GM12878 (cell line): ENCODE measurements at regions not wholly inside any gene's neighbourhood (a gene's known extent, or its start where the extent isn't known, plus 50 kb on each side); places are given as distances from the start of the nearest gene placed in this dataset.

Experiments
- ATAC-seq: fragments of 200-7000 bp; cut with Tn5 transposase; 3 replicates; pipeline ENCODE4 v1.9.1; 2020; ENCODE audit warnings: mild to moderate bottlenecking, moderate library complexity
- BruUV-seq: library from RNA; stranded (reverse); fragments of 400-500 nt; replicated peaks from 2 replicates; lab custom pipeline; 2021; lab: Mats Ljungman, UMichigan
- CTCF ChIA-PET: fragments of 300-600 bp; sonication (Branson Sonifier 250); formaldehyde crosslinking; extraction: SDS; loops from one replicate; lab custom pipeline; 2021; ENCODE audit warnings: inconsistent platforms; lab: Yijun Ruan, JAX
- POLR2A ChIA-PET: fragments of 350-600 bp; formaldehyde crosslinking; extraction: SDS; loops from one replicate; lab custom pipeline; 2021; ENCODE audit warnings: inconsistent platforms; lab: Charles Lee
- RAD21 ChIA-PET: fragments of 300-600 bp; sonication (Branson Sonifier 250); formaldehyde crosslinking; loops from one replicate; lab custom pipeline; 2023; ENCODE audit warnings: antibody characterized with exemption; ENCODE audit not compliant: unreplicated experiment; lab: Charles Lee
- SMC1A ChIA-PET: fragments of 300-600 bp; sonication (Branson Sonifier 250); formaldehyde crosslinking; loops from one replicate; lab custom pipeline; 2023; ENCODE audit not compliant: unreplicated experiment, uncharacterized antibody; lab: Charles Lee
- DNase-seq: peaks from one replicate; pipeline ENCODE4 v3.0.0-alpha.2; 2011; ENCODE audit warnings: low read depth, low spot score
- FAIRE-seq: peaks from 3 replicates; lab custom pipeline; 2011; peaks lifted over from hg19 to GRCh38; lab: Jason Lieb, UNC
- H2AFZ ChIP-seq: 2 replicates; pipeline ENCODE4 v1.6.0; 2011; ENCODE audit warnings: low read depth, low read length, control low read depth; ENCODE audit not compliant: control insufficient read depth
- H3K27ac ChIP-seq: 2 replicates; pipeline ENCODE4 v1.5.1; 2011; ENCODE audit warnings: control low read depth; ENCODE audit not compliant: control insufficient read depth, insufficient read depth
- H3K27me3 ChIP-seq, 2 experiments: replicated peaks in 1 of 2; 2 replicates each; pipeline versions ENCODE4 v1.6.0 to v1.6.1; 2011; ENCODE audit warnings: low read length in 1 of 2; ENCODE audit not compliant: control insufficient read depth in 2 of 2, insufficient read depth in 2 of 2
- H3K36me3 ChIP-seq, 2 experiments: 2 replicates each; pipeline ENCODE4 v1.5.1; 2011; ENCODE audit warnings: low read length in 1 of 2; ENCODE audit not compliant: control insufficient read depth in 2 of 2, insufficient read depth in 2 of 2
- H3K4me1 ChIP-seq: 2 replicates; pipeline ENCODE4 v1.6.1; 2011; ENCODE audit warnings: mild to moderate bottlenecking, low read length, moderate library complexity, mixed read lengths; ENCODE audit not compliant: control insufficient read depth, insufficient read depth
- H3K4me2 ChIP-seq: 2 replicates; pipeline ENCODE4 v1.6.0; 2011; ENCODE audit warnings: control low read depth; ENCODE audit not compliant: control insufficient read depth, insufficient read depth
- H3K4me3 ChIP-seq: fragments of 200-600 bp; sonication (generic); 2 replicates; pipeline ENCODE4 v1.5.1; 2016
- H3K79me2 ChIP-seq: 2 replicates; pipeline ENCODE4 v1.6.0; 2011; ENCODE audit warnings: low read length; ENCODE audit not compliant: control insufficient read depth, insufficient read depth
- H3K9ac ChIP-seq: 2 replicates; pipeline ENCODE4 v1.8.0; 2011; ENCODE audit warnings: low read length, control low read depth, mixed read lengths; ENCODE audit not compliant: control insufficient read depth, insufficient read depth
- H3K9me3 ChIP-seq: replicated peaks from 3 replicates; pipeline ENCODE4 v1.5.1; 2011; ENCODE audit warnings: mild to moderate bottlenecking, low read length; ENCODE audit not compliant: control insufficient read depth, insufficient read depth
- H4K20me1 ChIP-seq: 2 replicates; pipeline ENCODE4 v1.6.0; 2011; ENCODE audit not compliant: control insufficient read depth, insufficient read depth
- NFYA ChIP-seq: IDR thresholded peaks from 2 replicates; pipeline ENCODE4 v1.6.1; 2011; ENCODE audit warnings: low read depth, mild to moderate bottlenecking, low read length, improper control_type of control experiment, borderline replicate concordance
- NR2C2 ChIP-seq: IDR thresholded peaks from 2 replicates; pipeline ENCODE4 v1.6.1; 2011; ENCODE audit warnings: borderline replicate concordance, low read depth; ENCODE audit not compliant: control insufficient read depth, insufficient read length
- RCOR1 ChIP-seq: conservative IDR thresholded peaks from 2 replicates; pipeline ENCODE4 v1.6.1; 2012; ENCODE audit warnings: low read depth, low read length, improper control_type of control experiment
- RUNX3 ChIP-seq: IDR thresholded peaks from 2 replicates; pipeline ENCODE4 v1.6.1; 2012; ENCODE audit warnings: low read length, inconsistent platforms
- SP1 ChIP-seq: IDR thresholded peaks from one replicate; pipeline ENCODE4 v1.6.1; 2011; ENCODE audit warnings: low read depth, low read length
- TCF3 ChIP-seq: IDR thresholded peaks from 2 replicates; pipeline ENCODE4 v1.6.1; 2012; ENCODE audit warnings: low read depth, mild to moderate bottlenecking, low read length, borderline replicate concordance; ENCODE audit not compliant: insufficient read depth
- YBX1 ChIP-seq: fragments of 450-650 bp; IDR thresholded peaks from 2 replicates; pipeline ENCODE4 v1.6.1; 2016; ENCODE audit warnings: antibody characterized with exemption
- ZNF622 ChIP-seq: fragments of 450-650 bp; IDR thresholded peaks from 2 replicates; pipeline ENCODE4 v1.6.1; 2017; ENCODE audit warnings: mild to moderate bottlenecking, inconsistent platforms
- WGBS: methylation state at CpG from one replicate; pipeline ENCODE4 v1.1.6; 2016; ENCODE audit warnings: low lambda C conversion rate; ENCODE audit not compliant: insufficient replicate concordance, insufficient coverage; ENCODE audit errors: missing lambda C conversion rate; 5-methylcytosine and 5-hydroxymethylcytosine counted together
- in situ Hi-C: fragments of 300-500 bp; cut with MboI; formaldehyde crosslinking; loops from 9 replicates; pipeline ENCODE4 v1.14.3; 2018; ENCODE audit warnings: mixed read lengths
- intact Hi-C: fragments of 100-400 bp; cut with micrococcal nuclease; formaldehyde crosslinking; loops from one replicate; pipeline ENCODE4 v1.14.2; 2022; ENCODE audit not compliant: unreplicated experiment
- TF ChIP-seq, protein P1 (sequence below): fragments of 450-650 bp; IDR thresholded peaks from 2 replicates; pipeline ENCODE4 v1.6.1; 2017; ENCODE audit warnings: mild to moderate bottlenecking
- TF ChIP-seq, protein P2 (sequence below): fragments of 450-650 bp; IDR thresholded peaks from 2 replicates; pipeline ENCODE4 v1.6.1; 2017; ENCODE audit warnings: mild to moderate bottlenecking, moderate library complexity
- TF ChIP-seq, protein P3 (sequence below): fragments of 450-650 bp; formaldehyde crosslinking; IDR thresholded peaks from 2 replicates; pipeline ENCODE4 v1.4.0; 2020; ENCODE audit warnings: mild to moderate bottlenecking, moderate library complexity

DNA sequence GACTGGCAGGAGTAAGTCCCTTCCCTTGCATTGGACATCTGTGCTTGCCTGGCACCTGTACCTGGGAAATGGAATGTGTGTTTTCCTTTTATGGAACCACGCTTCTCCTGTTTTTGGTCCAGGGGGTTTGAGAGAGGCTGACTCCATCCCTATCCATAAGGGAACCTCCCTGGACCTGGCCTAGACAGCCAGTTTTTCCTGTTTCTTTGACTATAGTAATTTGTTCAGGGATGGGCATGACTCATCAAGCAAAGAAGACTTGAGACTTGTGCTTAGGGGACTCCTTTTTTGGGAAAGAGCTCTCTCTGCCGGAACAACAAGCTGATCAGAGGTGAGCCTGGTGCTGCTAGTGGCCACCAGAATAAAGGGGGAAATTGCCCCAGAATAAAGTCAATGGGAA lies 393.8 kb downstream of the CDH26 start:
- Histone ChIP-seq H3K4me1 (no peaks in the 10 kb centered on the region), H3K9me3 (no peaks in the 10 kb centered on the region), H3K27ac (no peak overlapping the region), H3K36me3 (no peaks in the 10 kb centered on the region), H3K4me3 (no peak overlapping the region), H3K79me2 (no peaks in the 10 kb centered on the region), H3K9ac (no peak overlapping the region), H4K20me1 (no peaks in the 10 kb centered on the region), H3K4me2 (no peak overlapping the region), H2AFZ (no peak overlapping the region), H3K27me3 (no peaks in the 10 kb centered on the region)
- intact Hi-C loops (no loop called here), in situ Hi-C loops (no loop called here)
- FAIRE-seq: no peak
- DNase-seq: no peak
- CTCF ChIA-PET: no interaction called here
- RAD21 ChIA-PET: no interaction called here
- SMC1A ChIA-PET: no interaction called here
- ATAC-seq: no peak
- no TSS peak for BruUV-seq
- 3% methylated on average over 2 of the region's 2 CpGs for WGBS
- POLR2A ChIA-PET: no interaction called here
- TF ChIP-seq NFYA: no peak
- TF ChIP-seq, protein P1, sequence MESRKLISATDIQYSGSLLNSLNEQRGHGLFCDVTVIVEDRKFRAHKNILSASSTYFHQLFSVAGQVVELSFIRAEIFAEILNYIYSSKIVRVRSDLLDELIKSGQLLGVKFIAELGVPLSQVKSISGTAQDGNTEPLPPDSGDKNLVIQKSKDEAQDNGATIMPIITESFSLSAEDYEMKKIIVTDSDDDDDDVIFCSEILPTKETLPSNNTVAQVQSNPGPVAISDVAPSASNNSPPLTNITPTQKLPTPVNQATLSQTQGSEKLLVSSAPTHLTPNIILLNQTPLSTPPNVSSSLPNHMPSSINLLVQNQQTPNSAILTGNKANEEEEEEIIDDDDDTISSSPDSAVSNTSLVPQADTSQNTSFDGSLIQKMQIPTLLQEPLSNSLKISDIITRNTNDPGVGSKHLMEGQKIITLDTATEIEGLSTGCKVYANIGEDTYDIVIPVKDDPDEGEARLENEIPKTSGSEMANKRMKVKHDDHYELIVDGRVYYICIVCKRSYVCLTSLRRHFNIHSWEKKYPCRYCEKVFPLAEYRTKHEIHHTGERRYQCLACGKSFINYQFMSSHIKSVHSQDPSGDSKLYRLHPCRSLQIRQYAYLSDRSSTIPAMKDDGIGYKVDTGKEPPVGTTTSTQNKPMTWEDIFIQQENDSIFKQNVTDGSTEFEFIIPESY: no peak
- TF ChIP-seq NR2C2: no peak
- TF ChIP-seq ZNF622: no peak
- no peak for TF ChIP-seq RUNX3
- no peak for TF ChIP-seq YBX1
- no peak for TF ChIP-seq SP1
- no peak for TF ChIP-seq RCOR1
- TF ChIP-seq, protein P2, sequence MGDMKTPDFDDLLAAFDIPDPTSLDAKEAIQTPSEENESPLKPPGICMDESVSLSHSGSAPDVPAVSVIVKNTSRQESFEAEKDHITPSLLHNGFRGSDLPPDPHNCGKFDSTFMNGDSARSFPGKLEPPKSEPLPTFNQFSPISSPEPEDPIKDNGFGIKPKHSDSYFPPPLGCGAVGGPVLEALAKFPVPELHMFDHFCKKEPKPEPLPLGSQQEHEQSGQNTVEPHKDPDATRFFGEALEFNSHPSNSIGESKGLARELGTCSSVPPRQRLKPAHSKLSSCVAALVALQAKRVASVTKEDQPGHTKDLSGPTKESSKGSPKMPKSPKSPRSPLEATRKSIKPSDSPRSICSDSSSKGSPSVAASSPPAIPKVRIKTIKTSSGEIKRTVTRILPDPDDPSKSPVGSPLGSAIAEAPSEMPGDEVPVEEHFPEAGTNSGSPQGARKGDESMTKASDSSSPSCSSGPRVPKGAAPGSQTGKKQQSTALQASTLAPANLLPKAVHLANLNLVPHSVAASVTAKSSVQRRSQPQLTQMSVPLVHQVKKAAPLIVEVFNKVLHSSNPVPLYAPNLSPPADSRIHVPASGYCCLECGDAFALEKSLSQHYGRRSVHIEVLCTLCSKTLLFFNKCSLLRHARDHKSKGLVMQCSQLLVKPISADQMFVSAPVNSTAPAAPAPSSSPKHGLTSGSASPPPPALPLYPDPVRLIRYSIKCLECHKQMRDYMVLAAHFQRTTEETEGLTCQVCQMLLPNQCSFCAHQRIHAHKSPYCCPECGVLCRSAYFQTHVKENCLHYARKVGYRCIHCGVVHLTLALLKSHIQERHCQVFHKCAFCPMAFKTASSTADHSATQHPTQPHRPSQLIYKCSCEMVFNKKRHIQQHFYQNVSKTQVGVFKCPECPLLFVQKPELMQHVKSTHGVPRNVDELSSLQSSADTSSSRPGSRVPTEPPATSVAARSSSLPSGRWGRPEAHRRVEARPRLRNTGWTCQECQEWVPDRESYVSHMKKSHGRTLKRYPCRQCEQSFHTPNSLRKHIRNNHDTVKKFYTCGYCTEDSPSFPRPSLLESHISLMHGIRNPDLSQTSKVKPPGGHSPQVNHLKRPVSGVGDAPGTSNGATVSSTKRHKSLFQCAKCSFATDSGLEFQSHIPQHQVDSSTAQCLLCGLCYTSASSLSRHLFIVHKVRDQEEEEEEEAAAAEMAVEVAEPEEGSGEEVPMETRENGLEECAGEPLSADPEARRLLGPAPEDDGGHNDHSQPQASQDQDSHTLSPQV: no peak
- TF ChIP-seq, protein P3, sequence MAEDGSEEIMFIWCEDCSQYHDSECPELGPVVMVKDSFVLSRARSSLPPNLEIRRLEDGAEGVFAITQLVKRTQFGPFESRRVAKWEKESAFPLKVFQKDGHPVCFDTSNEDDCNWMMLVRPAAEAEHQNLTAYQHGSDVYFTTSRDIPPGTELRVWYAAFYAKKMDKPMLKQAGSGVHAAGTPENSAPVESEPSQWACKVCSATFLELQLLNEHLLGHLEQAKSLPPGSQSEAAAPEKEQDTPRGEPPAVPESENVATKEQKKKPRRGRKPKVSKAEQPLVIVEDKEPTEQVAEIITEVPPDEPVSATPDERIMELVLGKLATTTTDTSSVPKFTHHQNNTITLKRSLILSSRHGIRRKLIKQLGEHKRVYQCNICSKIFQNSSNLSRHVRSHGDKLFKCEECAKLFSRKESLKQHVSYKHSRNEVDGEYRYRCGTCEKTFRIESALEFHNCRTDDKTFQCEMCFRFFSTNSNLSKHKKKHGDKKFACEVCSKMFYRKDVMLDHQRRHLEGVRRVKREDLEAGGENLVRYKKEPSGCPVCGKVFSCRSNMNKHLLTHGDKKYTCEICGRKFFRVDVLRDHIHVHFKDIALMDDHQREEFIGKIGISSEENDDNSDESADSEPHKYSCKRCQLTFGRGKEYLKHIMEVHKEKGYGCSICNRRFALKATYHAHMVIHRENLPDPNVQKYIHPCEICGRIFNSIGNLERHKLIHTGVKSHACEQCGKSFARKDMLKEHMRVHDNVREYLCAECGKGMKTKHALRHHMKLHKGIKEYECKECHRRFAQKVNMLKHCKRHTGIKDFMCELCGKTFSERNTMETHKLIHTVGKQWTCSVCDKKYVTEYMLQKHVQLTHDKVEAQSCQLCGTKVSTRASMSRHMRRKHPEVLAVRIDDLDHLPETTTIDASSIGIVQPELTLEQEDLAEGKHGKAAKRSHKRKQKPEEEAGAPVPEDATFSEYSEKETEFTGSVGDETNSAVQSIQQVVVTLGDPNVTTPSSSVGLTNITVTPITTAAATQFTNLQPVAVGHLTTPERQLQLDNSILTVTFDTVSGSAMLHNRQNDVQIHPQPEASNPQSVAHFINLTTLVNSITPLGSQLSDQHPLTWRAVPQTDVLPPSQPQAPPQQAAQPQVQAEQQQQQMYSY (CRISPR knock-in tag): no peak
- no peak for TF ChIP-seq TCF3
